ENCODE measurements at regions not wholly inside any gene's neighbourhood (a gene's known extent, or its start where the extent isn't known, plus 50 kb on each side); places are given as distances from the start of the nearest gene placed in this dataset.

DNA sequence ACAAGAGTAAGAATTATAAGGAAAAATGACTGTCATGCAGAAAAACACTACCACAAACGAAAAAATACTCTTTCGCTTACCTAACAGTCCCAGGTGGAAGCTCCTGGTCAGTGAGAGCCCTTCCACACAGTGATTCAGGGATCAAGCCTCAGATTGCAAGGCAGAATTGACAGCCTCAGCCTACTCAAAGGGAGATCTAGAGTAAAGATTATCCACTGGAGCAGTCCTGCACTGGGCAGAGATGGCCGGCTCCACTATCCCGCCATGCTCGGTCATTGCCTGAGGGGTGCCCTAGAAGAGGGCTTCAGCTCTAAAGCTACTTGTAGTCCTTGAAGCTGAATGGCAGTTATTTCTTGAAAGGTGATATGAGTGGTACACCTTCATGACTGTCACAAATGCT, 174.7 kb downstream of the TTC8 start:
- Mint-ChIP-seq H3K27me3 (peaks cover 40% of the 10 kb centered on the region), H3K27ac (no peak overlapping the region), H3K4me3 (no peak overlapping the region), H3K9me3 (no peaks in the 10 kb centered on the region), H3K36me3 (ENCODE audit: low read depth) (no peaks in the 10 kb centered on the region), H3K4me1 (ENCODE audit: low read depth) (no peaks in the 10 kb centered on the region)
- Histone ChIP-seq H3K4me1 (ENCODE audit: insufficient read depth, low read length) (no peaks in the 10 kb centered on the region), H3K9me3 (ENCODE audit: control insufficient read depth in 1 of 2, insufficient read depth in 1 of 2, low read length in 2 of 2) (peaks cover 0 to 4% of the 10 kb centered on the region in 2 experiments), H3K27ac (ENCODE audit: low read depth in 1 of 2, low read length in 2 of 2) (no peak overlapping the region), H3K4me3 (ENCODE audit: low read length) (no peak overlapping the region), H3K36me3 (ENCODE audit: insufficient read depth, low read length) (no peaks in the 10 kb centered on the region), H3K27me3 (ENCODE audit: control insufficient read depth in 1 of 2, insufficient read depth in 2 of 2, low read length in 2 of 2) (peaks cover 12 to 14% of the 10 kb centered on the region in 2 experiments)
- ATAC-seq (ENCODE audit: poor library complexity) (no peak), DNase-seq (no peak)
- TF ChIP-seq, protein P1, sequence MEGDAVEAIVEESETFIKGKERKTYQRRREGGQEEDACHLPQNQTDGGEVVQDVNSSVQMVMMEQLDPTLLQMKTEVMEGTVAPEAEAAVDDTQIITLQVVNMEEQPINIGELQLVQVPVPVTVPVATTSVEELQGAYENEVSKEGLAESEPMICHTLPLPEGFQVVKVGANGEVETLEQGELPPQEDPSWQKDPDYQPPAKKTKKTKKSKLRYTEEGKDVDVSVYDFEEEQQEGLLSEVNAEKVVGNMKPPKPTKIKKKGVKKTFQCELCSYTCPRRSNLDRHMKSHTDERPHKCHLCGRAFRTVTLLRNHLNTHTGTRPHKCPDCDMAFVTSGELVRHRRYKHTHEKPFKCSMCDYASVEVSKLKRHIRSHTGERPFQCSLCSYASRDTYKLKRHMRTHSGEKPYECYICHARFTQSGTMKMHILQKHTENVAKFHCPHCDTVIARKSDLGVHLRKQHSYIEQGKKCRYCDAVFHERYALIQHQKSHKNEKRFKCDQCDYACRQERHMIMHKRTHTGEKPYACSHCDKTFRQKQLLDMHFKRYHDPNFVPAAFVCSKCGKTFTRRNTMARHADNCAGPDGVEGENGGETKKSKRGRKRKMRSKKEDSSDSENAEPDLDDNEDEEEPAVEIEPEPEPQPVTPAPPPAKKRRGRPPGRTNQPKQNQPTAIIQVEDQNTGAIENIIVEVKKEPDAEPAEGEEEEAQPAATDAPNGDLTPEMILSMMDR (IDR thresholded peaks at IDR 0.05): no peak
- intact Hi-C loops (cut with DNase I, micrococcal nuclease): no loop called here
- POLR2A ChIA-PET: no interaction called here
- CTCF ChIA-PET: no interaction called here

DNA sequence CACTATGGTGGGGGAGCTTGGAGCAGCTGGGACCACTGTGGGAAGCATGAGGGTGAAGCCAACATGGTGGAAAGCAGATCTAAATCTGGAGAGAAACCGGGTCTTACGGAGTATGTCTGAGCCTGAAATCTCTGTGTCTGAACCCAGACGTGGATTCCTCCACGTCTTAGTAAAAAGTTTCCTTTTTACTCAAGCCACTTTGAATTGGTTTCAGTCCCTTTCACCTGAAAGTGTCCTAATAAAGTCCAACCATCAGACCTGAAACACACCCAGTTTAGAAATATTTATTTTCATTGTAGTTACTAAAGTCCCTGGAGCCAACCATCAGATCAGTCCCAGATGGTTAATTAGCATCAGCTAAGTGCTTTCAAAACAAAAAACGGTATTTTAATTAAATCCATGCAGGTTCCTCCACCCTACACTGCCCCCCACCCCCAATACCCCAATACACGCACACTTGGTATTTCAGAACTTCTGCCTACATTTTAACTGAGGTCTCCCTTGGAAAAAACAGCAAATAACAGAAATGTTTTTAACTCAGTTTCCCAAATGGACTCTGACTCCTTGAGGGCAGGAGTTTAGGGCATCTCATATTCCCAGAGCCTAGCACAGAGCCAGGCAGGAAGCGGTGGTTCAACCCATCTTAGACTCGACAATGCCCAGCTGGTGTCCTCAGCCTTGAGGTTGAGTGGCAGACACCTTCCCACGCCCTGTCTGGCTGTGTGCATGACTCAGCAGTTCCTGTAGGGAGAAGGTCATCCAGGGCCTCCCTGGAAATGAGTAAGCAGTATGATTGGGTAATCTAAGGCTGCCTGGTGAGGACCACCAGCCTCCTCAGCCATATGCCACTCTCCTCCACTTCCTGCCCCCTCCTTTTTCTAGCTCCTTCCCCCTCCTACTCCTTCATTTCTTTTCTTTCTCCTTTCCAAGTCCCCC, 175.8 kb downstream of the TTC8 start:
- Mint-ChIP-seq H3K9me3 (no peaks in the 10 kb centered on the region), H3K27ac (no peak overlapping the region), H3K36me3 (ENCODE audit: low read depth) (no peaks in the 10 kb centered on the region), H3K27me3 (peaks cover 34% of the 10 kb centered on the region), H3K4me1 (ENCODE audit: low read depth) (no peaks in the 10 kb centered on the region), H3K4me3 (no peak overlapping the region)
- ChIA-PET CTCF (no interaction called here), POLR2A (interaction anchor here (0.6 kb wide), 1 partner anchor 868 kb away, joined by 4 read pairs; no protein-coding TSS in a partner anchor)
- H3K4me1 ChIP-seq (ENCODE audit: insufficient read depth, low read length): no peaks in the 10 kb centered on the region
- H3K36me3 ChIP-seq (ENCODE audit: insufficient read depth, low read length): no peaks in the 10 kb centered on the region
- TF ChIP-seq, protein P1 (IDR thresholded peaks at IDR 0.05): no peak
- peaks cover 0 to 4% of the 10 kb centered on the region in 2 experiments for H3K9me3 ChIP-seq (ENCODE audit: control insufficient read depth in 1 of 2, insufficient read depth in 1 of 2, low read length in 2 of 2)
- ATAC-seq (ENCODE audit: poor library complexity) (no peak), DNase-seq (peak in 2 of 14 experiments; percentile 31 to 56)
- H3K27me3 ChIP-seq (ENCODE audit: control insufficient read depth in 1 of 2, insufficient read depth in 2 of 2, low read length in 2 of 2): peaks cover 12 to 14% of the 10 kb centered on the region in 2 experiments
- no peak overlapping the region for H3K27ac ChIP-seq (ENCODE audit: low read depth in 1 of 2, low read length in 2 of 2)
- intact Hi-C loops (cut with DNase I, micrococcal nuclease): no loop called here
- H3K4me3 ChIP-seq (ENCODE audit: low read length): no peak overlapping the region

GRCh38 chr14:89004166-89004565, 179.7 kb downstream of the TTC8 start:
- Histone ChIP-seq H3K9me3 (ENCODE audit: control insufficient read depth in 1 of 2, insufficient read depth in 1 of 2, low read length in 2 of 2) (peaks cover 0 to 2% of the 10 kb centered on the region in 2 experiments), H3K36me3 (ENCODE audit: insufficient read depth, low read length) (no peaks in the 10 kb centered on the region), H3K27ac (ENCODE audit: low read depth in 1 of 2, low read length in 2 of 2) (no peak overlapping the region), H3K27me3 (ENCODE audit: control insufficient read depth in 1 of 2, insufficient read depth in 2 of 2, low read length in 2 of 2) (peaks cover 6 to 7% of the 10 kb centered on the region in 2 experiments), H3K4me3 (ENCODE audit: low read length) (no peak overlapping the region), H3K4me1 (ENCODE audit: insufficient read depth, low read length) (no peaks in the 10 kb centered on the region)
- CTCF ChIA-PET: no interaction called here
- no peaks in the 10 kb centered on the region for H3K4me1 Mint-ChIP-seq (ENCODE audit: low read depth)
- ATAC-seq (ENCODE audit: poor library complexity) (no peak), DNase-seq (peak in 1 of 14 experiments; percentile 21)
- TF ChIP-seq, protein P1 (IDR thresholded peaks at IDR 0.05): no peak
- no peaks in the 10 kb centered on the region for H3K36me3 Mint-ChIP-seq (ENCODE audit: low read depth)
- POLR2A ChIA-PET: no interaction called here
- intact Hi-C loops (cut with DNase I, micrococcal nuclease): no loop called here
- no peak overlapping the region for H3K4me3 Mint-ChIP-seq
- H3K9me3 Mint-ChIP-seq: no peaks in the 10 kb centered on the region
- no peak overlapping the region for H3K27ac Mint-ChIP-seq
- H3K27me3 Mint-ChIP-seq: peaks cover 12% of the 10 kb centered on the region

All from CD4-positive, alpha-beta T cell (primary cell).